Thyroid gland (tissue), 4 donors: ENCODE measurements at regions not wholly inside any gene's neighbourhood (a gene's known extent, or its start where the extent isn't known, plus 50 kb on each side); places are given as distances from the start of the nearest gene placed in this dataset.

Experiments used
- POLR2A ChIP-seq, 2 donors: fragments of 450-650 bp; IDR thresholded peaks; one replicate each; pipeline ENCODE4 v1.6.1; 2017; ENCODE audit warnings: antibody characterized with exemption in 2 of 2, mild to moderate bottlenecking in 2 of 2, moderate library complexity in 1 of 2
- TF ChIP-seq, protein P1 (sequence below), 6 experiments: fragments of 200-600 bp in 3 of 6; fragments of 450-650 bp in 3 of 6; sonication (generic) in 3 of 6; IDR thresholded peaks; one replicate each; pipeline ENCODE4 v1.5.1; 2016 to 2019; ENCODE audit warnings: antibody characterized with exemption in 6 of 6, mild to moderate bottlenecking in 2 of 6, inconsistent platforms in 1 of 6, moderate library complexity in 1 of 6

GRCh38 chr10:3471472-3471871, 298.9 kb upstream of the PITRM1 start:
- no peak for TF ChIP-seq POLR2A (IDR thresholded peaks at IDR 0.05)
- TF ChIP-seq, protein P1, sequence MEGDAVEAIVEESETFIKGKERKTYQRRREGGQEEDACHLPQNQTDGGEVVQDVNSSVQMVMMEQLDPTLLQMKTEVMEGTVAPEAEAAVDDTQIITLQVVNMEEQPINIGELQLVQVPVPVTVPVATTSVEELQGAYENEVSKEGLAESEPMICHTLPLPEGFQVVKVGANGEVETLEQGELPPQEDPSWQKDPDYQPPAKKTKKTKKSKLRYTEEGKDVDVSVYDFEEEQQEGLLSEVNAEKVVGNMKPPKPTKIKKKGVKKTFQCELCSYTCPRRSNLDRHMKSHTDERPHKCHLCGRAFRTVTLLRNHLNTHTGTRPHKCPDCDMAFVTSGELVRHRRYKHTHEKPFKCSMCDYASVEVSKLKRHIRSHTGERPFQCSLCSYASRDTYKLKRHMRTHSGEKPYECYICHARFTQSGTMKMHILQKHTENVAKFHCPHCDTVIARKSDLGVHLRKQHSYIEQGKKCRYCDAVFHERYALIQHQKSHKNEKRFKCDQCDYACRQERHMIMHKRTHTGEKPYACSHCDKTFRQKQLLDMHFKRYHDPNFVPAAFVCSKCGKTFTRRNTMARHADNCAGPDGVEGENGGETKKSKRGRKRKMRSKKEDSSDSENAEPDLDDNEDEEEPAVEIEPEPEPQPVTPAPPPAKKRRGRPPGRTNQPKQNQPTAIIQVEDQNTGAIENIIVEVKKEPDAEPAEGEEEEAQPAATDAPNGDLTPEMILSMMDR (IDR thresholded peaks at IDR 0.05): no peak
